H1 (cell line): ENCODE measurements at regions not wholly inside any gene's neighbourhood (a gene's known extent, or its start where the extent isn't known, plus 50 kb on each side); places are given as distances from the start of the nearest gene placed in this dataset.

Experiments used
- BRCA1 ChIP-seq: IDR thresholded peaks from 2 replicates; pipeline ENCODE4 v1.6.1; 2012; ENCODE audit warnings: low read depth, low read length, improper control_type of control experiment
- TF ChIP-seq, protein P1 (sequence below): fragments of 300-600 bp; sonication (generic); IDR thresholded peaks from 2 replicates; pipeline ENCODE4 v1.7.1; 2012; ENCODE audit warnings: low read length, moderate library complexity, mild to moderate bottlenecking, inconsistent platforms; ENCODE audit not compliant: insufficient replicate concordance

DNA sequence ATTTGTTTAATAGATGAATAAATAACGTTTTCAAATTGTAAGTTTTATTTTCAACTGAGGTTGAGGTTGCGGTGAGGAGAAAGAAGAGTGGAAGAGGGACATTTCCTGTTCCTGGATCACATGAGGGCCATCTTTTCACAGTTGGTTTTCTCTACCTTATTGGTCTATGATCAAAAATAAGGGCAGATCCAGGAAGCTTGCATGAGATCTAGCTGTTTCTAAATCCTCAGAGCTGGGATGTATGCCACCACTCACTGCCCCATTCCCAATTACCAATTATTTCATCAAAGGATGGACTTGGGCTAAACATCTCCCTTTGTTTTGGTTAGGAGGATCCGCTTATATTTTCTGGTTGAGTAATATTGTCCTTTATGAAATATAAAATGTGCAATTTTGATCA, 104.8 kb upstream of the TLL1 start (continued):
- TF ChIP-seq, protein P1, sequence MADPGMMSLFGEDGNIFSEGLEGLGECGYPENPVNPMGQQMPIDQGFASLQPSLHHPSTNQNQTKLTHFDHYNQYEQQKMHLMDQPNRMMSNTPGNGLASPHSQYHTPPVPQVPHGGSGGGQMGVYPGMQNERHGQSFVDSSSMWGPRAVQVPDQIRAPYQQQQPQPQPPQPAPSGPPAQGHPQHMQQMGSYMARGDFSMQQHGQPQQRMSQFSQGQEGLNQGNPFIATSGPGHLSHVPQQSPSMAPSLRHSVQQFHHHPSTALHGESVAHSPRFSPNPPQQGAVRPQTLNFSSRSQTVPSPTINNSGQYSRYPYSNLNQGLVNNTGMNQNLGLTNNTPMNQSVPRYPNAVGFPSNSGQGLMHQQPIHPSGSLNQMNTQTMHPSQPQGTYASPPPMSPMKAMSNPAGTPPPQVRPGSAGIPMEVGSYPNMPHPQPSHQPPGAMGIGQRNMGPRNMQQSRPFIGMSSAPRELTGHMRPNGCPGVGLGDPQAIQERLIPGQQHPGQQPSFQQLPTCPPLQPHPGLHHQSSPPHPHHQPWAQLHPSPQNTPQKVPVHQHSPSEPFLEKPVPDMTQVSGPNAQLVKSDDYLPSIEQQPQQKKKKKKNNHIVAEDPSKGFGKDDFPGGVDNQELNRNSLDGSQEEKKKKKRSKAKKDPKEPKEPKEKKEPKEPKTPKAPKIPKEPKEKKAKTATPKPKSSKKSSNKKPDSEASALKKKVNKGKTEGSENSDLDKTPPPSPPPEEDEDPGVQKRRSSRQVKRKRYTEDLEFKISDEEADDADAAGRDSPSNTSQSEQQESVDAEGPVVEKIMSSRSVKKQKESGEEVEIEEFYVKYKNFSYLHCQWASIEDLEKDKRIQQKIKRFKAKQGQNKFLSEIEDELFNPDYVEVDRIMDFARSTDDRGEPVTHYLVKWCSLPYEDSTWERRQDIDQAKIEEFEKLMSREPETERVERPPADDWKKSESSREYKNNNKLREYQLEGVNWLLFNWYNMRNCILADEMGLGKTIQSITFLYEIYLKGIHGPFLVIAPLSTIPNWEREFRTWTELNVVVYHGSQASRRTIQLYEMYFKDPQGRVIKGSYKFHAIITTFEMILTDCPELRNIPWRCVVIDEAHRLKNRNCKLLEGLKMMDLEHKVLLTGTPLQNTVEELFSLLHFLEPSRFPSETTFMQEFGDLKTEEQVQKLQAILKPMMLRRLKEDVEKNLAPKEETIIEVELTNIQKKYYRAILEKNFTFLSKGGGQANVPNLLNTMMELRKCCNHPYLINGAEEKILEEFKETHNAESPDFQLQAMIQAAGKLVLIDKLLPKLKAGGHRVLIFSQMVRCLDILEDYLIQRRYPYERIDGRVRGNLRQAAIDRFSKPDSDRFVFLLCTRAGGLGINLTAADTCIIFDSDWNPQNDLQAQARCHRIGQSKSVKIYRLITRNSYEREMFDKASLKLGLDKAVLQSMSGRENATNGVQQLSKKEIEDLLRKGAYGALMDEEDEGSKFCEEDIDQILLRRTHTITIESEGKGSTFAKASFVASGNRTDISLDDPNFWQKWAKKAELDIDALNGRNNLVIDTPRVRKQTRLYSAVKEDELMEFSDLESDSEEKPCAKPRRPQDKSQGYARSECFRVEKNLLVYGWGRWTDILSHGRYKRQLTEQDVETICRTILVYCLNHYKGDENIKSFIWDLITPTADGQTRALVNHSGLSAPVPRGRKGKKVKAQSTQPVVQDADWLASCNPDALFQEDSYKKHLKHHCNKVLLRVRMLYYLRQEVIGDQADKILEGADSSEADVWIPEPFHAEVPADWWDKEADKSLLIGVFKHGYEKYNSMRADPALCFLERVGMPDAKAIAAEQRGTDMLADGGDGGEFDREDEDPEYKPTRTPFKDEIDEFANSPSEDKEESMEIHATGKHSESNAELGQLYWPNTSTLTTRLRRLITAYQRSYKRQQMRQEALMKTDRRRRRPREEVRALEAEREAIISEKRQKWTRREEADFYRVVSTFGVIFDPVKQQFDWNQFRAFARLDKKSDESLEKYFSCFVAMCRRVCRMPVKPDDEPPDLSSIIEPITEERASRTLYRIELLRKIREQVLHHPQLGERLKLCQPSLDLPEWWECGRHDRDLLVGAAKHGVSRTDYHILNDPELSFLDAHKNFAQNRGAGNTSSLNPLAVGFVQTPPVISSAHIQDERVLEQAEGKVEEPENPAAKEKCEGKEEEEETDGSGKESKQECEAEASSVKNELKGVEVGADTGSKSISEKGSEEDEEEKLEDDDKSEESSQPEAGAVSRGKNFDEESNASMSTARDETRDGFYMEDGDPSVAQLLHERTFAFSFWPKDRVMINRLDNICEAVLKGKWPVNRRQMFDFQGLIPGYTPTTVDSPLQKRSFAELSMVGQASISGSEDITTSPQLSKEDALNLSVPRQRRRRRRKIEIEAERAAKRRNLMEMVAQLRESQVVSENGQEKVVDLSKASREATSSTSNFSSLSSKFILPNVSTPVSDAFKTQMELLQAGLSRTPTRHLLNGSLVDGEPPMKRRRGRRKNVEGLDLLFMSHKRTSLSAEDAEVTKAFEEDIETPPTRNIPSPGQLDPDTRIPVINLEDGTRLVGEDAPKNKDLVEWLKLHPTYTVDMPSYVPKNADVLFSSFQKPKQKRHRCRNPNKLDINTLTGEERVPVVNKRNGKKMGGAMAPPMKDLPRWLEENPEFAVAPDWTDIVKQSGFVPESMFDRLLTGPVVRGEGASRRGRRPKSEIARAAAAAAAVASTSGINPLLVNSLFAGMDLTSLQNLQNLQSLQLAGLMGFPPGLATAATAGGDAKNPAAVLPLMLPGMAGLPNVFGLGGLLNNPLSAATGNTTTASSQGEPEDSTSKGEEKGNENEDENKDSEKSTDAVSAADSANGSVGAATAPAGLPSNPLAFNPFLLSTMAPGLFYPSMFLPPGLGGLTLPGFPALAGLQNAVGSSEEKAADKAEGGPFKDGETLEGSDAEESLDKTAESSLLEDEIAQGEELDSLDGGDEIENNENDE = no peak
- no peak for TF ChIP-seq BRCA1
